ENCODE measurements at regions not wholly inside any gene's neighbourhood (a gene's known extent, or its start where the extent isn't known, plus 50 kb on each side); places are given as distances from the start of the nearest gene placed in this dataset.
"Not testable (repeated sequence)": the region's sequence is repeated elsewhere in the genome, so short reads cannot be mapped to it uniquely, and the experiment has no call there.

GRCh38 chr5:25448646-25449045 is 803.9 kb upstream of the CDH10 start:
- DNase-seq = no peak

GRCh38 chr5:25448190-25448621 is 803.4 kb upstream of the CDH10 start:
- peak; percentile 51 for DNase-seq

- DNase-seq = not testable (repeated sequence)
Observed at GRCh38 chr5:25446061-25446420, 801.3 kb upstream of the CDH10 start.

GRCh38 chr5:25445381-25446060 is 800.7 kb upstream of the CDH10 start:
- not testable (repeated sequence) for DNase-seq

GRCh38 chr5:25444697-25445096 is 799.9 kb upstream of the CDH10 start:
- DNase-seq = no peak

- DNase-seq = no peak
Observed at GRCh38 chr5:25441810-25442209, 797.0 kb upstream of the CDH10 start.

GRCh38 chr5:25439025-25439424 is 794.2 kb upstream of the CDH10 start:
- no peak for DNase-seq

GRCh38 chr5:25438375-25438774 is 793.6 kb upstream of the CDH10 start:
- not testable (repeated sequence) for DNase-seq

- no peak for DNase-seq
Observed at GRCh38 chr5:25436452-25436851, 791.7 kb upstream of the CDH10 start.

- DNase-seq = no peak
Observed at GRCh38 chr5:25435882-25436281, 791.1 kb upstream of the CDH10 start.

- DNase-seq = no peak
Observed at GRCh38 chr5:25427240-25427639, 782.5 kb upstream of the CDH10 start.

GRCh38 chr5:25423271-25423670 is 778.5 kb upstream of the CDH10 start:
- no peak for DNase-seq

GRCh38 chr5:25419684-25420083 is 774.9 kb upstream of the CDH10 start:
- no peak for DNase-seq

GRCh38 chr5:25418978-25419377 is 774.2 kb upstream of the CDH10 start:
- no peak for DNase-seq

GRCh38 chr5:25418319-25418859 is 773.6 kb upstream of the CDH10 start:
- no peak for DNase-seq

- no peak for DNase-seq
Observed at GRCh38 chr5:25416960-25417359, 772.2 kb upstream of the CDH10 start.

GRCh38 chr5:25415970-25416369 is 771.2 kb upstream of the CDH10 start:
- DNase-seq = no peak

GRCh38 chr5:25414742-25415141 is 770.0 kb upstream of the CDH10 start:
- no peak for DNase-seq

- no peak for DNase-seq
Observed at GRCh38 chr5:25412116-25412661, 767.4 kb upstream of the CDH10 start.

- not testable (repeated sequence) for DNase-seq
Observed at GRCh38 chr5:25407365-25407764, 762.6 kb upstream of the CDH10 start.

GRCh38 chr5:25405850-25406249 is 761.1 kb upstream of the CDH10 start:
- DNase-seq = no peak

GRCh38 chr5:25399878-25400480 is 755.2 kb upstream of the CDH10 start:
- DNase-seq = no peak

- DNase-seq = no peak
Observed at GRCh38 chr5:25393957-25394356, 749.2 kb upstream of the CDH10 start.

GRCh38 chr5:25393256-25393655 is 748.5 kb upstream of the CDH10 start:
- no peak for DNase-seq

Measured in SHP77 treated with DMSO at 0.1 percent for 48 hours (cell line).